HG02610 (cell line): ENCODE measurements at regions not wholly inside any gene's neighbourhood (a gene's known extent, or its start where the extent isn't known, plus 50 kb on each side); places are given as distances from the start of the nearest gene placed in this dataset.

Experiments
- ATAC-seq: cut with Tn5 transposase; IDR thresholded peaks from one replicate; pipeline ENCODE4 v1.9.1; 2021; ENCODE audit warnings: mild to moderate bottlenecking, moderate library complexity; ENCODE audit not compliant: unreplicated experiment

DNA sequence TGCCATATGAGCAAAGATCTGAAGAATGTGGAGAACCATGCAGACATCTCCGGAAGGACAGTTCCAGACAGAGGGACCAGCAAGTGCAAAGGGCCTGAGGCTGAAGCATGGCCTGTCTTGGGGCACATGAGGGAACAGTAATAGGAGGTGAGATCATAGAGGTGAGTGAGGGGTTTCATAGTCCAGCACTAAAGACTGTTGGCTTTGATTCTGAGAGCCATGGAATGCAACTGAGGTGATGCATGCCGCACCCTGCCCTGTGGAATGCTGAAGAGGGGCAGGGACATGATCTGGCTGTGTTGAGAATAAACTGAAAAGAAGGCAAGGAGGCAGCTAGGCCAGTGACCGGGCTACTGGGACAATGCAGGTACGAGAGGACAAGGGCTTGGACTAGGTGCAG, 253.1 kb upstream of the KLF14 start:
- ATAC-seq = no peak

DNA sequence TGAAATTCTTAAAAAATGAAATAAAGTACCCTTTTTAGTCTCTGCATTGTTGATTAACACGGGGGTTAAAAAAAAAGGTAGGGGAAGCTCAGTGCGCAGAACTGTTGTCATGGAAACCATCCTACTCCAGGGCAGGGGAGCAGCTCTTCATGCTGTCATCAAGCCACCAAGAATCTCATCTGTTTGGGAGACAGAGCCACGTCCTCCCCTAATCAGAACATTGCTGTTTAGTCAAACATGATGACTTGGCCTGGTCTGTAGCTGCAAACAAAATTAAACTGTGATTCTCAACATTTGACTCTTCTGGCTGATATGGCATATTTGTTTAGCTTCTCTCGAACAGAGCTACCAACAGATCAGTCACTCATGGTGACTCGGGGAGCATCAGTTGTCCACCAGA, 254.4 kb upstream of the KLF14 start:
- ATAC-seq = no peak

DNA sequence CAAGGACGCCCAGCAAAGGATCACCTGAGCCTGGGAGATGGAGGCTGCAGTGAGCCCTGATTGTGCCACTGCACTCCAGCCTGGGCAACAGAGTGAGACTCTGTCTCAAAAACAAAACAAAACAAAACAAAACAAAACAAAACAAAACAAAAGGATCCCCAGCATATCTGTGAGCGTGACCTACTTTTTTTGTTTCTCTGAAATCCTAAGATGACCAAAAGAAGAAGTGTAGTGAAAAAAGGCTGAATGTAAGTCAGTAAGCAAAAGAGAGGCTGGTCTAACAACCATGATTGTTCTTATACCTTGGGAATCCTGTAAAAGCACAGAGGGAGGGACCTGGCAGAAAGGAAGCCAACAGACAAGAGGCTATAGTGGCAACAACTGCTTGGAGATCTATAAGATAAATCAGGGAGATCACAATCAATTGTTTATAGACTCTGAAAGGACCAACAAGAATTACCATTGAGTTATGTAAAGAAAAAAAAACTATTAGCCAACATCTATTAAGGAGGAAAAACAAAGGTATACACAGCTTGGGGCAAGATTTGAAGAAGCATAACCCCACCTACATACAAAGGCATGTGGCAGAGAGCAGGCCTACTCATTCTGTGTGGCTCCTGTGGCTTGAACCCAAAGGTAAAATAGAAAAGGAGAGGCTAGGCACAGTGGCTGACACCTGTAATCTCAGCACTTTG, 255.2 kb upstream of the KLF14 start:
- ATAC-seq = no peak

DNA sequence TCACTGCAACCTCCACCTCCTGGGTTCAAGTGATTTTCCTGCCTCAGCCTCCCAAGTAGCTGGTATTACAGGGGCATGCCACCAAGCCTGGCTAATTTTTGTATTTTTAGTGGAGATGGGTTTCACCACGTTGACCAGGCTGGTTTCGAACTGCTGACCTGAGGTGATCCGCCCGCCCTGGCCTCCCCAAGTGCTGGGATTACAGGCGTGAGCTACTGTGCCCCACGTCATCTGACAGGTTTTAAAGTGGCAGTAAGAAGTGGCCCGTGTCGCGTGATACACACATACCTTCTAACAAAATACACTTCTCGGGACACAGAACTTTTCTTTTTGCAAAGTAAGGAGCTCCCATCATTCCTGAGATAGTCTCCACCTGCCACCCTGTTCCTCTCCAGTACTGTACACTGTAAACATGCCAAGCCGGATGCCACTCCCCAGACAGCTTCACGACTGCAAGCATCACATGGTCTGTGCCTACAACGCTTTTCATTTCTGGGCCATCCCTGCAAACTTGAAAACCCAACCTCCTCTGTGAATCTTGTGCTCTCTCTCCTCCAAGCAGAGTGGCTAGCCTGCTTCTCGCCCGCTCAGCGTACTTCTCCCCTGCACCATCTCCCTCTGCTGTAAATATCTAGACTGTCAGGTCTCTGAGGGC, 256.3 kb upstream of the KLF14 start:
- no peak for ATAC-seq

DNA sequence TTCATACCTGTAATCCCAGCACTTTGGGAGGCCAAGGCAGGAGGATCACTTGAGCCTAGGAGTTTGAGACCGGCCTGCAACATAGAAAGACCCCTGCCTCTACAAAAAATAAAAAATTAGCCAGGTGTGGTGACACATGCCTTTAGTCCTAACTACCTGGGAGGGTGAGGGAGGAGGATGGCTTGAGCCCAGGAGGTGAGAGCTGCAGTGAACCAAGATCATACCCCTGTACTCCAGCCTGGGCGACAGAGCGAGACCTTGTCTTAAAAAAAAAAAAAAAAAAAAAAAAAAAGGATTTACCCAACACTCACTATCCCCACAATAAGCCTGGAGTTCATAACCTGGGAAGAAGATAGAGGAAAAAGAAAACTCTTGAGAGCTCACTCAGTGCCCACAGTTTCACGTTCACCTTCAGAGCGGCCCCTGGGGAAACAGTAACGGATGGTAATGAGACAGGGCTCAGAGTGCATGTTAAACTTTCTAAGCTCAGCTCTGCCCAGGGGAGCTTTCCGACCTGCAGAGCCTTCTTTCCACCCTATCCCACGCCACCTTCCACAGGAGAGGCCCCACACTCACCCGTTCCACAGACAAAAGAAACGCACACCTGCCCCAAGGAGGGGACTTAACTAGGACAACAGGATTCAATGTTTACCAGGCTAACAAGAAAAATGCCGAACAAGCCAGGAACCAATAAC, 259.8 kb upstream of the KLF14 start:
- no peak for ATAC-seq

DNA sequence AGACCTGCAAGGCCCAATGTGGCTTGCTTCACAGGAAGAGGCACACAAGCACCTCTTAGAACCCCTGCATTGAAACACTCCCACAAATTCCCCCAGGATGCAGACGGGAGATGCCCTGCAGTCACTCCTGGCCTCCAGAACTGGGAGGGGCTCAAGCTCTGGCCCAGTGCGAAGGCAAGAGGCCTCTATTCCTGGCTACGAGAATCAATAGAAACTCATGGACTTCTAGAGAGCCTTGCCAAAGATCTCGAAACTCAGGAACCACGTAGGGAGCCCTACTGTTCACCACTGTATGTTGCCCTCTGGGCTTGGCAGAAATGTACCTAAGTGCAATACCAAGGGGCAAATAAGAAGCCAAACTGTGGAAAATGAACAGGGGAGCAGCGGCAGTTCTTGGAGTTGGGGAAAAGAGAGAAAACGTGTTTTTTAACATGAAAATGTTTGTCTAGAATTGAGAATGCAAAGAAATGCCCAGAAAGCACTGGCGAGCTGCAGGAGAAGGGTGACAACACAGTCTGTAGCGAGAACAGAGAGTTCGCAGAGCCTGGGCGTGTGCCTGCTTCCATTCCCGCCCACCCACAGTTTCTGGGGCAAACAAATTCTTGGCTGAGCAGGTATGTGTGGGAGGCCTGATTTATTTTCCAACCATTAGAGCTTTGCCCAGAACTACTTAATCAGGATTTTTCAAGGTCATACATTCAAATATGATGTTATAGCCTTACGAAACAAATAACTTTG, 260.5 kb upstream of the KLF14 start:
- ATAC-seq = no peak

DNA sequence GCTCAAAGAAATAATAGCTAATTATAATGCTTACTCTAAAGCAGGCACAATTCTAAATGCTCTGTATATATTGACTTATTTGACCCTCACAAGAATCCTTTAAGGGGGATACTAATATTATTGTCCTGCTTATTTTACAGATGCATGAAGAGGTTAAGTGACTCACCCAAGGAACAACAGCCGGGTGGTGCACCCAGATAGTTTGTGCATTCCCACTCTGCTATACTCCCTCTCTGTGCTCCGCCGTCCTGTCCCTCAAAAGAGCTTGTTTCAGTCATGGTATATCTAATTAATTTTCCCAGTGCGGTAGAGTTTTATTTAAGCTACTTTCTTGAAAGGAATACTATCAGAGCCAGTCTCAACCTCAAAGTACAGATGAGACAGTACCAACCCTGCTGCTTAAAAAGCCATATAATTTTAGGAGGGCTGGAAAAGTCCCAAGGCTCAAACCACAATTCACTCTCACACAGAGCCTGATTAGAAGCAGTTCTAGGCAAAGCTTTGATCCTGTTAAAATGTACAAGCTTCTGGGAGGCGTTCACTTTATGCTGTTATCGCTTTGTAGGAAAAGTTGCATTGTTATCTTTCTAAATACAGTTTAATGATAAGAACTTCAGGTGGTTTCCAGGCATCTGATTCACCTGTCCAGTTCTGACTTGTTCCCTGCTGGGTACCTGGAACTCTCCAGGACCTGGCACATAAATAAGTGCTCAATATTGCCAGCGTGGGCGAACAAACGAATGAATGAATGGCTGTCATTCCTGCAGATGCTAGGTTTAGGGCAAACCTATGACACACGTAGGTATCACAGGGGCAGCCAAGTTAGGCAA, 261.5 kb upstream of the KLF14 start:
- ATAC-seq = no peak

DNA sequence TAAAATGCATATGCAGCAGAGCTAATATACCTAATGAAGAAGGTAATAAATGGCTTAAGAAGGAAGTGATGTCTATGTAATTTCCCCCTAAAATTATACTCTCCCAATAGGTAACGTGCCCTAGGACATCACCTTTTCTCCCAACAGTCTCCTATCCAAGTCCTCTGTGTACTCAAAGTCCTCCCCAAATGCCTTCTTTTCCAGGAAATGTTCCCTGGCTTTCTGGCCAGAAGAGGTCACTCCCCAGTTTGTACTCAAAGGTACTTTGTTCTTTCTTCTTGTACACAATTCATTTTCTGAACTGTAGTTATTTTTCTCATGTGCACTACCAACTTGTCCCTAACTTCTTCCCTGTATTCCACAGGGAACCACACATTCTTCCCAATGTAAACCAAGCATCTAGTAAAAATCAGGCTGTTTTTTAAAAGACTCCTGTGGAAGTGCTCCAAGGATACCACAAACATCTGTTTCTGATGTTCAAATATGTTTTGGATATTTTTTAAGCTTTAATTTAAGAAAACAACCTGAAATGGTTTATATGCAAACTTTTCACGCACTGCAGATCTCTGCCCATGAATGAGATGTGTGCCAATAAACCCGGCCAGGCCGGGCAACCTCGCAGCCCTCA, 262.3 kb upstream of the KLF14 start:
- ATAC-seq = no peak

DNA sequence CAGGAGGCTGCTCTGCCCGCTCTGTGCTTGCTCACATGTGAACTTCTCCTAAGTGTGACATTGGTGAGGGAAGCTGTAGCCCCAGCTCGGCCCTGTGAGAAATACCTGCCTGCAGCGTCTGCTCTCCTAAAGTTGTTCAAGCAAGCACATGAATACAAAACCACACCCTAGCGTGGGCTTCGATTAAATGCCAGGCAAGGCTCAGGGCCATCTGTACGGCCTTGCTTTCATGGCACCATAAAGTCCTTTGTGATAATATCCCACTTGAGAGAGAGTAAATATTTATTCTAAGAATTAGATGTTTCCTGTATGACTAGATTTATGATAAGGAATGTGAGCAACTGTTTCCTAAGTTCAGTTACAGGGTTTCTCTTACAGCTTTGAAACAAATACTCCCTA, 262.8 kb upstream of the KLF14 start:
- ATAC-seq = no peak

DNA sequence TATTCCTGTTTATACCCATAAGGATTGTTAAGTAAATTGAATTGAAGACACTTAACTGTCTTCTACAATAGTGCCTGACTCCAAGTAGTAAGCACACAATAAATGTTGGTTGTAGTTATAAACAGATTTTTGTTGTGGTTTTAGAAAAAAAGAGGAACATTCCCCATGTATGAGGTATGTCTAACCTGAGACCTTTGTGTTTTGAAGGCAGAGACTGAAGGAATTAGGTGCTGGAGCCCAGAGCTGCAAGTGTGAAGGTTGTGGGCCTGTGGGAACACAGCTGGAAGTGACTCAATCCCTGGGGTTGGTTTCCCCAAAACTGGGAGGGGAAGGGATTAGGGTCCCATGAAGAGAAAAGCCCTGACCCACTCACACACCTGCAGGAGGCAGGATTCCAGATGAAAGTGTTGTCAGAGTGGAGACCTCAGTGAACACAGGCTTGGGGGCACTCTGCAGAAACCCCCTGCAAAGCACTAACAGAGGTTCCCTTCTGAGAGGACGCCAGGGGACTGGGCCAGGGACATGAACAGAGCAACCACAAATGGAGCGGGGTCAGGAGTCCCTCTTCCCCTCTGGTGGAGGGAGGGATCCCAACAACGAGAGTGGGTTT, 265.1 kb upstream of the KLF14 start:
- no peak for ATAC-seq

DNA sequence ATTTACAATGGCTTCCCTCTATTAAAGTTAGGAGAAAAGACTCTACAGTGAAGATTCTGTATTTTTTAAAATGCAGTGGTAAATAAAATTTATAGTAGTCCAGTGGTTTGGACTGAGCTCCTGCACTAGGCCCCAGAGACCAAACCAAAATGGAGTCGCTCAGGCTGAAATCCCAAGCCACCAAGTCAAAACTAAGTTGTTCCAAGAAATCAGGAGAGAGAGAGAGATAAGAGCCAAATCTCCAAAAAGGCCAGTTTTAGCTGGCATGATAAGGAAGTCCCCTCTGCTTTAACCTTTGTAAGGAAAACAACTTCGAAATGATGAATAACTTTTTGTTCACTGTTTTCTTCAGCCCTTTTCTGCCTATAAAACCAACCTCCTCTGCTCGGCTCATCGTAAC, 265.9 kb upstream of the KLF14 start:
- no peak for ATAC-seq

DNA sequence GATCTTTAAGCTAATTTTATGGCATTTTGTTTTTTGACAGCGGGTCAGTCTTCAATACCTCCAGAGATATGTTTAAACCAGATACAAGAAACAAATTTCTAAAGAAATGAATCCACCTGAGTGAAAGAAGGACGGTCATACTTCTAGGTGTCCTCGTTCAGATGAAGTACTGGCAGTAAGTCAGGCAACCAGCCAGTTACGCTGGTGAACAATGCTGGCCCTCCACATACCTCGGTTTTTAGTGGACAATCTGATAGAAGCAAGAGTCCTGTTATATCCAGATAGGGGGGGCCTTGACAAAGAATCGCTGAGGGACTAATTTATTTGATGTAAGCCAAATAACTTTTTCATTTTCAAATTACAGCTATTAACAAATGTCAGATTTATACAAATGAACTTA, 266.4 kb upstream of the KLF14 start:
- ATAC-seq = no peak

DNA sequence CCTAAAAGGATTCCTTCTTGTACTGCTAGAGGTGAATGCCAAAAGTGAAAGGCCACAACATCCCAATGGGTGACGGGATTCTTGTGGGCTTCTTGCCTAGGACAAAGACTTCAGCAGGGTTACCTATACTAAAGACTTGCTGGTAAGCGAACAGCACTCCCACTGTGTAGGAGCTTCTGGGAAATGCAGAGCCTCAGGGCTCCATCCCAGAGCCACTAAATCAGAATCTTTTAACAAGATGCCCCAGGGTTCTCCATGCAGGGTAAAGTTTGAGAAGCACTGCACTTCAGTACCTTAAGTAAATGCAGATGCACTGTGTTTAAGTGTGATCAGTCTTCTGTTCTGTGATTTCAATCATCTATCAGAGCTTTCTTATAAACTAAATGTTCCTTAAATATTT, 266.9 kb upstream of the KLF14 start:
- no peak for ATAC-seq

DNA sequence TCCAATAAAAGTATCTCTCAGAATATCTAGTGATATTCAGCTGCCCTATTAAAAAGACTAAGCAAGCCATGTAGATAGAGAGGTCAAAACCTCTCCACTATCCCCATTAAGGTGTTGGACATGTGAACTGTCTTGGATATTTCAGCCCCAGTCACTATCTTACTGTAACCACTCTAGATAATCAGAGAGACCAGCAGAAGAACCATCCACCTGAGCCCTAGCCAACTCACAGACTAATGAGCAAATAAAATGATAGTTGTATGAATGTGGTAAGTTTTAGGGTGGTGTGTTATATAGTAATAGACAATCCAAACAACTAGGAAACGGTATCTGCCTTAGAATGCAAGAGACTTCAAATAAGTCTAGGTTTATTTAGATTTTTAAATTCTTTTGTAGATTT, 268.6 kb upstream of the KLF14 start:
- ATAC-seq = no peak

DNA sequence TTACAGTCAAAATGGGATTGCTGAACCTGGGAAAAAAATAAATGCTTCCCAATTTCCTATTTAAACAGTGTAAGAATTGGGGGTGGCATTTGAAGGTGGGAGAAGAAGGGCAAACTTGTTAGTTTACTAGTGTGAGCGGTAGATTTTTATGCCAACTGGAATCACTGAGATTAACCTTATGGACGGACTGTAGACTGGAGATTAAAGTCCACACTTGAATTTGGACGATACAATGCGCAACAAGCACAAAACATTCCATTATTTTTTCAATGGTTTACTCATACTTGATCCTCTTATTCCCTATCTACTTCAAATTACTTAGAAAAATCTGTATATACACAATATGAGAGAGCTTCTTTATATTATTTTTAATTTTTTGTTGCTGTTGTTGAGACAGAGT, 269.6 kb upstream of the KLF14 start:
- no peak for ATAC-seq

DNA sequence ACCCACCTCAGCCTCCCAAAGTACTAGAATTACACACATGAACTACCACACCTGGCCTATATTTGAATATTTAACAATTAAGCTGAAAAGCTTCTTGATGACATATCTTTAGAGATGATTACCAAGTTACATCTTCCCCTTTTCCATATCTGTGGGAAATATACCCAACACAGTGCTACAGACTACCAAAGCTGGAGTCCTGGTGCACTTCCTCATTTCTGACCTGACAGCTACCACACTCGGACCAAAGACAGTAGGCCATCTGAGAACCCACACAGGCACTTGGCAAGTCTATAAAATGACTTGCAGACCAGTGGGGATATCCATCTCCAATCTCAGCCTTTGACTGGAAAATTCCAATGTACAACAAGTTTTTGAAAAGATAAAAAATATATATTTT, 270.4 kb upstream of the KLF14 start:
- peak; percentile 46 for ATAC-seq

DNA sequence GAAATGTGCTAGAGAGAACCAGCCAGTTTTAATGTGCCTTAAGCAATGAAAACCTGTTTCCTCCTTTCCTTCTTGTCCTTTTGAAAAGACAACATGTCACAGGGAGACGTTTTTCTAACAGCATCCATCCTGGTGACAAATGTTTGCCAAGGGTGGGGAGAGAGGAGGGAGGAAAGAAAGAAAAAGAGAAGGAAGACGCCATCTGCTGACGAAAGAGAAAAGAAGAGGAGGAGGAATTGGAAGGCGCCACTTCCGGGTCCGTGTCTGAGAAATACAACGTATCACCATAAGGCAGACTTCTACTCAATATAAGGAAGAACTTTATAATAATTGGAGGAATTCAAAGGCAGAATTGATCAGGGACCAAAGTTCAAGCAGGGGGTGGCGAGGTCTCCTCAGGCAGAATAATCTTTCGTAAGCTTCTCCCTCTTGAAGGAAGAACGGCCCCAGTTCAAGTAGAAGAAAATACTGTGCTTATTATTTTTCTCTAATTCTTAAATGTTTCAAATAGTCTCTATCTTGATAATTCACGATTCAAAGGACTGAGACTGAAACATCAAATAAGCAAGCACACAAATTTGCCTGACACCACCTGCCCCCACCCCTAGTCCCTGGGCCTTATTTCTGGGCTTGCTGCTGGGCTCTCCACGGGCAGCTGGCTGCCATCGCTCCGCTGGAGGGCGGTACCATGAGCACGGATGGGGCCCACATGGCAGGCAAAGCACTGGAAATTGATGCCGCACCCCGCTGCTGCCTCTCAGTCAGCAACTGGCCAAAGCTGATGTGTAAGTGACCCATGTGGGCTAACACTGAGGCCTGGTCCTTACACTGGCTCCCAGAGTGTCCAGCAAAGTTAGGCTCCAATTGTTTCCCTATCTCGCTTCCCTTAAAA, 273.7 kb upstream of the KLF14 start:
- no peak for ATAC-seq

DNA sequence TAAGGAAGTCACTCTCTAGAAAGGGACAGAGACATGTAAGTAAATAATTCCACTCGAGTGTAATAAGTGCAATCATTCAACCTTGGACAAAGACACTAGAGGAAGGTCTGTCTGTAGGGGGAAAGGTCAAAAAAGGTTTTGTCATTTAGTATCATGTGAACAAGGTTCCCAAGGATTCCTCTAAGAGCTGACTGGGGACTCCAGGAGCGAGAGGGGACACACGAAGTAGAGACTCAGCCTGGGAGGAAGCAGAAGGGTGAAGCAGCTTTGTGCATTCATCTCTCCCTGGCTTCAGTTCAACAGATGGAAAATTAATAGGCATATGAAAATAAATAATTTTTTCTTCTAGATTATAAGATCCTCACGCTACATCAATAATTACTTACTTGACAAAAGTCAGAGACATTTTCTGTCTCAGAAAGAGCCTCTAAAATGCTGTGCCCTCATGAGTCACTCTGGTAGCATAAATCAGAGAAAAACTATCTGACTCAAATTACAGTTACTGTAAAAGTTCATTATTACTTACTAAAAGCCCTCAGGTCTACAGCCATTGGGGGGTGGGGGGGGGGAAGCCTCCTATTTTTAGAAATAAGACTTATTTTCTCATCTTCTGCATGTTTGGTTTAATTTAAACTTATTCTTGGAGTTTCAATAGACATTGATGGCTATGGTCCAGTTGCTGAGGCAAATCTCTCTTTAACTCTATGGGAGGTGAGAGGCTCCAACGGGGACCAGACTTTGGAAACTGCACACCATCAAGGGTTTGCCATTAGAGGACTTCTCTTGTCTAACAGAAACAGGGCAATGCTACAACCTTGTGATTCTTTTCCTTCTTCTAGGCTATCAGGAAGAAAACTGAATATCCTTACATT, 275.1 kb upstream of the KLF14 start:
- ATAC-seq = peak; percentile 54
